Urinary bladder (tissue), 3 donors: ENCODE measurements at regions not wholly inside any gene's neighbourhood (a gene's known extent, or its start where the extent isn't known, plus 50 kb on each side); places are given as distances from the start of the nearest gene placed in this dataset.
A peak's percentile ranks its signal among the peaks of the same experiment; 100 is the strongest.

Source experiments
- DNase-seq: peaks from one replicate; pipeline ENCODE4 v3.0.0-alpha.2; 2015; ENCODE audit errors: extremely low spot score
- H3K27ac ChIP-seq: one replicate; pipeline ENCODE4 v1.5.1; 2013; ENCODE audit warnings: low read depth, mild to moderate bottlenecking, moderate library complexity
- H3K36me3 ChIP-seq: one replicate; pipeline ENCODE4 v1.6.1; 2013; ENCODE audit warnings: mild to moderate bottlenecking, moderate library complexity; ENCODE audit not compliant: insufficient read depth
- H3K4me1 ChIP-seq: one replicate; pipeline ENCODE4 v1.6.1; 2013; ENCODE audit warnings: mild to moderate bottlenecking, moderate library complexity; ENCODE audit not compliant: insufficient read depth
- H3K4me3 ChIP-seq: one replicate; pipeline ENCODE4 v1.5.1; 2013; ENCODE audit warnings: low read depth, low read length
- WGBS: extraction: QIAGEN DNeasy Blood & Tissue Kit; methylation state at CpG from one replicate; pipeline ENCODE4 v1.1.7; 2013; 5-methylcytosine and 5-hydroxymethylcytosine counted together
- donor health status: healthy with polysubstance abuse.
- donor health status: healthy.

GRCh38 chr5:143586781-143587362, 183.4 kb upstream of the NR3C1 start:
- Histone ChIP-seq H3K27ac (no peak overlapping the region), H3K36me3 (no peaks in the 10 kb centered on the region), H3K4me1 (peaks cover 1% of the 10 kb centered on the region), H3K4me3 (no peak overlapping the region)
- WGBS = 75% methylated on average over 1 of the region's 1 CpG
- no peak for DNase-seq

GRCh38 chr5:143585970-143586369, 182.5 kb upstream of the NR3C1 start:
- no peaks in the 10 kb centered on the region for H3K36me3 ChIP-seq
- DNase-seq = no peak

GRCh38 chr5:143583409-143583808, 179.9 kb upstream of the NR3C1 start:
- 69% methylated on average over 1 of the region's 1 CpG for WGBS
- Histone ChIP-seq H3K36me3 (no peaks in the 10 kb centered on the region), H3K4me3 (no peak overlapping the region), H3K27ac (no peak overlapping the region), H3K4me1 (no peaks in the 10 kb centered on the region)
- DNase-seq = no peak

More at GRCh38 chr5:143585970-143586369, 182.5 kb upstream of the NR3C1 start:
- H3K27ac ChIP-seq = no peak overlapping the region
- no peak overlapping the region for H3K4me3 ChIP-seq
- peaks cover 1% of the 10 kb centered on the region for H3K4me1 ChIP-seq

- WGBS = 34% methylated on average over 5 of the region's 5 CpGs
These were observed 179.4 kb upstream of the NR3C1 start for GRCh38 chr5:143582869-143583268.

GRCh38 chr5:143582176-143582575, 178.7 kb upstream of the NR3C1 start:
- H3K4me1 ChIP-seq = no peaks in the 10 kb centered on the region
- no peak for DNase-seq
- H3K36me3 ChIP-seq = no peaks in the 10 kb centered on the region
- WGBS = 31% methylated on average over 4 of the region's 4 CpGs
- H3K4me3 ChIP-seq = no peak overlapping the region
- no peak overlapping the region for H3K27ac ChIP-seq

More at GRCh38 chr5:143582869-143583268, 179.4 kb upstream of the NR3C1 start:
- Histone ChIP-seq H3K4me1 (no peaks in the 10 kb centered on the region), H3K36me3 (no peaks in the 10 kb centered on the region), H3K27ac (no peak overlapping the region), H3K4me3 (no peak overlapping the region)
- no peak for DNase-seq

- H3K4me1 ChIP-seq = no peaks in the 10 kb centered on the region
- 89% methylated on average over 2 of the region's 2 CpGs for WGBS
- no peaks in the 10 kb centered on the region for H3K36me3 ChIP-seq
- no peak overlapping the region for H3K4me3 ChIP-seq
- H3K27ac ChIP-seq = no peak overlapping the region
- DNase-seq = no peak
These were observed 178.2 kb upstream of the NR3C1 start for GRCh38 chr5:143581649-143582048.

GRCh38 chr5:143581147-143581546, 177.7 kb upstream of the NR3C1 start:
- Histone ChIP-seq H3K4me3 (no peak overlapping the region), H3K4me1 (no peaks in the 10 kb centered on the region), H3K36me3 (no peaks in the 10 kb centered on the region), H3K27ac (no peak overlapping the region)
- WGBS = 96% methylated on average over 3 of the region's 3 CpGs
- no peak for DNase-seq

GRCh38 chr5:143576711-143577484, 173.4 kb upstream of the NR3C1 start:
- H3K36me3 ChIP-seq = no peaks in the 10 kb centered on the region
- no peak overlapping the region for H3K4me3 ChIP-seq
- H3K27ac ChIP-seq = no peak overlapping the region
- DNase-seq = peak; percentile 39
- 72% methylated on average over 2 of the region's 2 CpGs for WGBS
- no peaks in the 10 kb centered on the region for H3K4me1 ChIP-seq

- no peaks in the 10 kb centered on the region for H3K4me1 ChIP-seq
- no peak for DNase-seq
- H3K27ac ChIP-seq = no peak overlapping the region
- no peak overlapping the region for H3K4me3 ChIP-seq
- H3K36me3 ChIP-seq = no peaks in the 10 kb centered on the region
- 94% methylated on average over 1 of the region's 1 CpG for WGBS
These were observed 171.8 kb upstream of the NR3C1 start for GRCh38 chr5:143575286-143575685.

GRCh38 chr5:143574236-143574635, 170.8 kb upstream of the NR3C1 start:
- WGBS = 82% methylated on average over 1 of the region's 1 CpG
- H3K4me3 ChIP-seq = no peak overlapping the region

GRCh38 chr5:143573568-143574170, 170.2 kb upstream of the NR3C1 start:
- no peak for DNase-seq
- 79% methylated on average over 3 of the region's 3 CpGs for WGBS
- Histone ChIP-seq H3K36me3 (no peaks in the 10 kb centered on the region), H3K4me3 (no peak overlapping the region), H3K27ac (no peak overlapping the region), H3K4me1 (no peaks in the 10 kb centered on the region)

More at GRCh38 chr5:143574236-143574635, 170.8 kb upstream of the NR3C1 start:
- Histone ChIP-seq H3K4me1 (no peaks in the 10 kb centered on the region), H3K36me3 (no peaks in the 10 kb centered on the region), H3K27ac (no peak overlapping the region)
- no peak for DNase-seq

GRCh38 chr5:143572671-143573070, 169.2 kb upstream of the NR3C1 start:
- no peak for DNase-seq
- no peaks in the 10 kb centered on the region for H3K4me1 ChIP-seq
- no peak overlapping the region for H3K27ac ChIP-seq
- no peak overlapping the region for H3K4me3 ChIP-seq
- no peaks in the 10 kb centered on the region for H3K36me3 ChIP-seq
- 75% methylated on average over 5 of the region's 5 CpGs for WGBS

GRCh38 chr5:143571642-143572624, 168.4 kb upstream of the NR3C1 start:
- Histone ChIP-seq H3K4me3 (no peak overlapping the region), H3K4me1 (no peaks in the 10 kb centered on the region), H3K36me3 (no peaks in the 10 kb centered on the region), H3K27ac (no peak overlapping the region)
- 89% methylated on average over 9 of the region's 9 CpGs for WGBS
- no peak for DNase-seq
